GM19043 (cell line): ENCODE measurements at regions not wholly inside any gene's neighbourhood (a gene's known extent, or its start where the extent isn't known, plus 50 kb on each side); places are given as distances from the start of the nearest gene placed in this dataset.
"Not testable (repeated sequence)": the region's sequence is repeated elsewhere in the genome, so short reads cannot be mapped to it uniquely, and the experiment has no call there.

Experiments used
- ATAC-seq: cut with Tn5 transposase; IDR thresholded peaks from one replicate; pipeline ENCODE4 v1.9.1; 2021; ENCODE audit warnings: low read depth; ENCODE audit not compliant: unreplicated experiment

GRCh38 chr4:173669460-173670179 lies 139.6 kb upstream of the HAND2 start:
- ATAC-seq: no peak

DNA sequence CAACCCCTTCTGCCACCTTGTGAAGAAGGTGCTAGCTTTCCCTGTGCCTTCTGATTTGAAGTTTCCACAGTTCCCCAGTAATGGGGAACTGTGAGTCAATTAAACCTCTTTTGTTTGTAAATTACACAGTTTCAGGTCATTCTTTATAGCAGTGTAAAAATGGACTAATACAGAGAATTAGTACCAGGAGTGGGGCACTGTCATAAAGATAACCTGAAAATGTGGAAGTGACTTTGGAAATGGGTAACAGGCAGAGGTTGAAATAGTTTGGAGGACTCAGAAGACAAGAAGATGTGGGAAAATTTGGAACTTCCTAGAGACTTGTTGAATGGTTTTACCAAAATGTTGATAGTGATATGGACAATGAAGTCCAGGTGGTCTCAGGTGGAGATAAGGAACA lies 131.0 kb upstream of the HAND2 start:
- ATAC-seq: no peak

GRCh38 chr4:173656898-173657297 lies 126.9 kb upstream of the HAND2 start:
- no peak for ATAC-seq

DNA sequence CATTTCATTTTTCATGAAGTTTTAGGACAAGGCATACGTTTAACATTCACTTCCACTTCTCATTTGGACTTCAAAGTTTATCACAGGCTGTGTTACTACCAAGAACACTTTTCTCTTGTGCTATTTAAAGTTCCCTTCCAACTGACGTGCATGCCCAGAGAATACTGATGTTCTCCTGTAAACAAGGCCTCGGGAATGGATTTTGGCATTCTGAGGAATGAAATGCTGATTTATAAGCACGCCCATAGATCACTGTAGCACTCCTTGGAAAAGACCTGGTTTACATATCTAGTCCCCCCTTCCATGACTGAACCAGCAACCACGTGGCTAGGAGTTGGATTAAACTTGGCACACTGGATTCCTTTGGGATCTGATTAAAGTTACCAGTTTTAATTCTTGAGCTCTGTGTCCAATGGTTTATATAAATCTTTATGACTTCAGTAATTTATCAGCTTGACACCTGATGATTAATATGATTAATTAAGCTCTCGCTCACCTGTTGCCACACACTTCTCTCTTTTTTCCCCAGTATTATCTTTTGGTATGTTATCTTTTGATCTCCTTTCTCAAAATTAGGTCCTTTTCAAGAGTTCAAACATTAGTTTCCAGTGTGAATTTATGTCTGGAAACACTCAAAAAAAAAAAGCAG lies 122.4 kb upstream of the HAND2 start:
- ATAC-seq: no peak

- ATAC-seq: no peak
Measured at GRCh38 chr4:173651651-173652282, 121.7 kb upstream of the HAND2 start.

DNA sequence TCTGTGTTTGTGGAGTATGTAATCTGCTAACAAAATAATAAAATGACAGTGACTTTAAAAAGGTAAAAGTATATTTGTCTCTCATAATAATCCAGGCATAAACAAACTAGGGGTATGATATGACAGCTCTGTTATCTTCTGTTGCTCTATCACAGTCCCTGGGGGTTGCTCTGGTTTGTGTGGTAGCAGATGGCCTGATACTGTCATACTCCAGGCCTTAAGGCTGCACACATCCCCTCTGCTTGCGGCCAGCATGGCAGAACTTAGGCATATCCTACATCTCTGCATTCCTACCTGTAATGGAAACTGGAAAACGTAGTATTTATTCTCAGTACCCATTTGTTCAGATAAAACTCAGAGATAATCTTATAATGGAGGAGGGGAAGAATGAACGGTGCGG lies 117.9 kb upstream of the HAND2 start:
- no peak for ATAC-seq

DNA sequence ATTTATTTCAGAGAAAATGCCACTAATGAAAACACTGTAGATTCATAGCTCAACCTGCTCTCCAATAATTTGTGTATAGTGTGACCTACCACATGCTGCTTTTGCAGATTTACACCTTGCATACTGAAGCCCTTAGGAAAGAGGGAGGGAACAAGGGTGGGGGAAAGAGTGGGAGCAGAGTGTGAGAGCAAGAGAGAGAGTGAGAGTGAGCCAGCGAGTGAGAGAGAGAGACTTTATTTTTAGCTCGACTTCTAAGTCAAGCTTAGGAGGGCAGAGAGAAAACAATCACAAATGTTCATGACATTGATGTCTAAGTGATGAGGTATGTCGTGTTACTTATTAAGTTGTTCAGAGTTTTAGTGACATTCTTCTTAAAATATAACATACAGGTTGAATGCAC lies 112.5 kb upstream of the HAND2 start:
- ATAC-seq: no peak

- no peak for ATAC-seq
Measured at GRCh38 chr4:173635395-173635794, 105.4 kb upstream of the HAND2 start.

DNA sequence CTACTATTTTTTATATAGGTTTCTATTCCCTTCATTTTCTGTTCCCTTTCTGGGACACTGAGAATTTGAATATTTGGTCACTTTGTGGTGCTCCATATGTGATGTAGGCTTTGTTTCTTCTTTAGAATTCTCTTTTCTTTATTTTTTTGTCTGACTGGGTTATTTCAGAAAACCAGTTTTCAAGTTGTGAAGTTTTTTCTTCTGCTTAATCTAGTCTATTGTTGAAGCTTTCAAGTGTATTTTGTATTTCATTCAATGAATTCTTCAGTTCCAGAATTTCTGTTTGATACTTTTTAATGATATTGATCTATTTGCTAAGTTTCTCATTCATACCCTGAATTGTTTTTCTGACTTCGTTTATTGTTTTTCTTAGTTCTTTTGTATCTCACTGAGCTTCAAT lies 96.2 kb upstream of the HAND2 start:
- ATAC-seq: no peak

GRCh38 chr4:173618648-173619047 lies 88.6 kb upstream of the HAND2 start:
- not testable (repeated sequence) for ATAC-seq

- no peak for ATAC-seq
Measured at GRCh38 chr4:173609158-173609557, 79.1 kb upstream of the HAND2 start.

DNA sequence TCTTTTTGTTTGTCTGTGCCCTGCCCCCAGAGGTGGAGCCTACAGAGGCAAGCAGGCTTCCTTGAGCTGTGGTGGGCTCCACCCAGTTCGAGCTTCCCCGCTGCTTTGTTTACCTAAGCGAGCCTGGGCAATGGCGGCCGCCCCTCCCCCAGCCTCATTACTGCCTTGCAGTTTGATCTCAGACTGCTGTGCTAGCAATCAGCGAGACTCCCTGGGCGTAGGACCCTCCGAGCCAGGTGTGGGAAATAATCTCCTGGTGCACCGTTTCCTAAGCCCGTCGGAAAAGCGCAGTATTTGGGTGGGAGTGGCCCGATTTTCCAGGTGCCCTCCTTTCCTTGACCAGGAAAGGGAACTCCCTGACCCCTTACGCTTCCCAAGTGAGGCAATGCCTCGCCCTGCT lies 78.6 kb upstream of the HAND2 start:
- not testable (repeated sequence) for ATAC-seq

DNA sequence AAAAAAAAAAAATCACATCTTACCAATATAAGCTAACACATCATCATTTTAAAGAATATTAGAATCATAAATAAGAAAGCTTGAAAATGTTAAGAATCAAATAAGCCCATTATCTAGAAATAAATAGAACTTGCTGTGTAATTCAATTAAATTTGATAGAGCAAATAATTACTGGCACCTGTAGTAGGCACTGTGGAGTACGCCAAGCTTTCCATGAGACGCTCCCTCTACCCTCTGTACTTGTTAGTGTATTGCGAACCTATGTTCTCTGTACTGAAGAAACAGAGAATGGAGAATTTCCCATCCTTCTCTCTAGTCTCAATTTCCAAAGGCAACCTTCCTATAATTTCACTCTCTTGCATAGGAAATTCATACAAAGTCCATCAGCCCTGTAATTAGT lies 61.7 kb upstream of the HAND2 start:
- no peak for ATAC-seq

GRCh38 chr4:173590697-173591096 lies 60.7 kb upstream of the HAND2 start:
- no peak for ATAC-seq

DNA sequence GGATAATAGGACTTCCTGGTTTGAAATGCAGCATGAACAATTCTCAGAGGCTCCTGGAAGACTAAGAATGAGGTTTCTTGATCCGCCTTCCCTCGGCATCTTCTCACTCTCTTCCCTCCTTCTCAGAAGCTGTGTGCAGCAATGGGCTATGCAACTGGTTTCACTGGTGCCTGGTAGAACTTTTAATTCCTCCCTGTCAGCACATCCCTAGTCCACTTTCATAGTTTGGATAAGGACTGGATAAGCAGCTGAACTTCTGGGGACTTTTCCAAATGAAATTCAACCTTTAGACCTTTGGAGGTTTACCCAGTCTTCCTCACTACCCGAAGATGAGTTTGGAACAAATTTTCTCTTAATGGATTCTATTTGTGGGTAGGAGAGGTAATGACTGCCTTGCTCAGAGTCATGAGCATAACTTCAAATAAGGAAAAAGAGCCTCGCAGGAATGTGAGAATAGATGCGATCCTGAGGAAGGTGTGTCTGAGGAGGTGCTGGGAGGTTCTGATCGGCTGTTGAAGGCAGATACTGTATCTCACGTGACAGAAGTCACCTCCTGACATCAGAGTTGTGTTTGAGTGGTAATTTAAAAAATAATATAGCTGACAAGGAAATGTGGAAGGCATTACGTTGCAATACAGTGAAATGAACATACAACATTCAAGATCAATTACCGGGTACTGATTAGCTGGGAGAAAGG lies 56.0 kb upstream of the HAND2 start:
- ATAC-seq: no peak

GRCh38 chr4:173584506-173584905 lies 54.5 kb upstream of the HAND2 start:
- no peak for ATAC-seq
